Sigmoid colon (tissue), 6 donors: ENCODE measurements at regions not wholly inside any gene's neighbourhood (a gene's known extent, or its start where the extent isn't known, plus 50 kb on each side); places are given as distances from the start of the nearest gene placed in this dataset.

ENCODE experiments used
- DNase-seq: peaks from one replicate; pipeline ENCODE4 v3.0.0-alpha.2; 2019
- H3K27ac ChIP-seq, 4 donors: fragments of 200-600 bp; sonication (generic); one replicate each; pipeline ENCODE4 v1.5.1; 2016 to 2019; ENCODE audit warnings: mild to moderate bottlenecking in 1 of 4
- H3K27me3 ChIP-seq, 3 donors: fragments of 200-600 bp; sonication (generic); one replicate each; pipeline ENCODE4 v1.5.1; 2019; ENCODE audit warnings: mild to moderate bottlenecking in 1 of 3
- H3K36me3 ChIP-seq, 4 donors: fragments of 200-600 bp; sonication (generic); one replicate each; pipeline ENCODE4 v1.5.1; 2016 to 2019
- H3K4me1 ChIP-seq, 4 donors: fragments of 200-600 bp; sonication (generic); one replicate each; pipeline ENCODE4 v1.5.1; 2017 to 2019
- H3K4me3 ChIP-seq, 4 donors: fragments of 200-600 bp; sonication (generic); one replicate each; pipeline ENCODE4 v1.5.1; 2017 to 2019; ENCODE audit warnings: mild to moderate bottlenecking in 2 of 4, moderate library complexity in 1 of 4
- H3K9me3 ChIP-seq, 4 donors: fragments of 200-600 bp in 3 of 4; sonication (generic) in 3 of 4; one replicate each; pipeline versions ENCODE4 v1.5.1 to v1.6.1; 2013 to 2019
- CTCF ChIP-seq, 4 experiments: fragments of 450-650 bp in 3 of 4; fragments of 200-600 bp in 1 of 4; IDR thresholded peaks; one replicate each; pipeline ENCODE4 v1.5.1; 2016 to 2019; ENCODE audit warnings: antibody characterized with exemption in 4 of 4, mild to moderate bottlenecking in 3 of 4, moderate library complexity in 2 of 4
- EP300 ChIP-seq, 4 donors: sonication (generic); formaldehyde crosslinking; IDR thresholded peaks; one replicate each; pipeline ENCODE4 v1.6.1; 2017; ENCODE audit warnings: antibody characterized with exemption in 4 of 4
- POLR2A ChIP-seq, 2 donors: fragments of 450-650 bp; IDR thresholded peaks; one replicate each; pipeline ENCODE4 v1.6.1; 2016; ENCODE audit warnings: antibody characterized with exemption in 2 of 2, mild to moderate bottlenecking in 2 of 2, moderate library complexity in 2 of 2
- POLR2AphosphoS5 ChIP-seq, 4 donors: sonication (generic); formaldehyde crosslinking; IDR thresholded peaks; one replicate each; pipeline ENCODE4 v1.6.1; 2017; ENCODE audit warnings: antibody characterized with exemption in 4 of 4
- WGBS, 2 donors: extraction: QIAGEN DNeasy Blood & Tissue Kit; methylation state at CpG; one replicate each; pipeline ENCODE4 v1.1.7; 2013; 5-methylcytosine and 5-hydroxymethylcytosine counted together
- intact Hi-C: fragments of 100-400 bp; cut with DNase I; formaldehyde crosslinking; loops from one replicate; pipeline ENCODE4 v1.15.1; 2023
- small RNA-seq, 3 donors: library from RNA; depleted of rRNA; stranded (forward); fragments of <200 nt; gene quantifications; one replicate each; pipeline ENCODE3, GENCODE V24; 2016
- donor health status: healthy with polysubstance abuse.
- donor health status: healthy.

- Histone ChIP-seq H3K4me1 (no peaks in the 10 kb centered on the region), H3K36me3 (no peaks in the 10 kb centered on the region), H3K4me3 (no peak overlapping the region), H3K27me3 (no peaks in the 10 kb centered on the region), H3K9me3 (no peaks in the 10 kb centered on the region), H3K27ac (no peak overlapping the region)
- intact Hi-C loops = no loop called here
- DNase-seq = no peak
- TF ChIP-seq CTCF (IDR thresholded peaks at IDR 0.05) (no peak), POLR2A (IDR thresholded peaks at IDR 0.05) (no peak), EP300 (IDR thresholded peaks at IDR 0.05) (no peak), POLR2AphosphoS5 (IDR thresholded peaks at IDR 0.05) (no peak)
These were observed 62.4 kb upstream of the RXFP1 start for GRCh38 chr4:158459085-158459820.

GRCh38 chr4:158461336-158461735, 60.3 kb upstream of the RXFP1 start:
- 64 to 73% methylated on average over 2 of the region's 2 CpGs for WGBS, 2 donors
- intact Hi-C loops = no loop called here
- Histone ChIP-seq H3K36me3 (no peaks in the 10 kb centered on the region), H3K9me3 (no peaks in the 10 kb centered on the region), H3K27me3 (no peaks in the 10 kb centered on the region), H3K27ac (no peak overlapping the region), H3K4me3 (no peak overlapping the region), H3K4me1 (no peaks in the 10 kb centered on the region)
- DNase-seq = no peak
- TF ChIP-seq POLR2AphosphoS5 (IDR thresholded peaks at IDR 0.05) (no peak), EP300 (IDR thresholded peaks at IDR 0.05) (no peak), POLR2A (IDR thresholded peaks at IDR 0.05) (no peak), CTCF (IDR thresholded peaks at IDR 0.05) (no peak)

- TF ChIP-seq POLR2AphosphoS5 (IDR thresholded peaks at IDR 0.05) (no peak), POLR2A (IDR thresholded peaks at IDR 0.05) (no peak), EP300 (IDR thresholded peaks at IDR 0.05) (no peak), CTCF (IDR thresholded peaks at IDR 0.05) (no peak)
- H3K27ac ChIP-seq = no peak overlapping the region
- no peaks in the 10 kb centered on the region for H3K9me3 ChIP-seq
- H3K36me3 ChIP-seq = no peaks in the 10 kb centered on the region
- H3K27me3 ChIP-seq = no peaks in the 10 kb centered on the region
- intact Hi-C loops = no loop called here
- no peak for DNase-seq
- H3K4me1 ChIP-seq = no peaks in the 10 kb centered on the region
- no peak overlapping the region for H3K4me3 ChIP-seq
These were observed 59.1 kb upstream of the RXFP1 start for GRCh38 chr4:158462611-158463010.

Small RNAs in the stretch of these regions (small RNA-seq; reads per million reads assigned to genes)
- 0 to 0.07 (median 0) reads per million in 3 donors for gene RNU4-79P
